GM21526 (cell line): ENCODE measurements at regions not wholly inside any gene's neighbourhood (a gene's known extent, or its start where the extent isn't known, plus 50 kb on each side); places are given as distances from the start of the nearest gene placed in this dataset.
"Not testable (repeated sequence)": the region's sequence is repeated elsewhere in the genome, so short reads cannot be mapped to it uniquely, and the experiment has no call there.

Experiments
- ATAC-seq: cut with Tn5 transposase; IDR thresholded peaks from one replicate; pipeline ENCODE4 v1.9.1; 2021; ENCODE audit warnings: moderate library complexity; ENCODE audit not compliant: unreplicated experiment, low FRiP score

GRCh38 chr7:124179641-124180040 is 146.8 kb upstream of the TMEM229A start:
- no peak for ATAC-seq

- no peak for ATAC-seq
Measured at GRCh38 chr7:124177891-124178290, 145.0 kb upstream of the TMEM229A start.

- ATAC-seq, result not testable (repeated sequence)
Measured at GRCh38 chr7:124171812-124172211, 138.9 kb upstream of the TMEM229A start.

GRCh38 chr7:124171068-124171467 is 138.2 kb upstream of the TMEM229A start:
- no peak for ATAC-seq

GRCh38 chr7:124168616-124169015 is 135.7 kb upstream of the TMEM229A start:
- ATAC-seq, result no peak

- ATAC-seq, result no peak
Measured at GRCh38 chr7:124162667-124163066, 129.8 kb upstream of the TMEM229A start.

GRCh38 chr7:124155432-124156022 is 122.7 kb upstream of the TMEM229A start:
- ATAC-seq, result peak; percentile 70

- ATAC-seq, result peak; percentile 68
Measured at GRCh38 chr7:124152859-124153692, 120.2 kb upstream of the TMEM229A start.

GRCh38 chr7:124137664-124138063 is 104.8 kb upstream of the TMEM229A start:
- ATAC-seq, result no peak

- no peak for ATAC-seq
Measured at GRCh38 chr7:124124201-124124600, 91.3 kb upstream of the TMEM229A start.

GRCh38 chr7:124120911-124121310 is 88.0 kb upstream of the TMEM229A start:
- no peak for ATAC-seq

GRCh38 chr7:124113045-124113444 is 80.2 kb upstream of the TMEM229A start:
- ATAC-seq, result no peak

- no peak for ATAC-seq
Measured at GRCh38 chr7:124106575-124106974, 73.7 kb upstream of the TMEM229A start.

- ATAC-seq, result no peak
Measured at GRCh38 chr7:124101173-124101768, 68.4 kb upstream of the TMEM229A start.

GRCh38 chr7:124100190-124100589 is 67.3 kb upstream of the TMEM229A start:
- no peak for ATAC-seq

GRCh38 chr7:124099585-124099984 is 66.7 kb upstream of the TMEM229A start:
- not testable (repeated sequence) for ATAC-seq

- no peak for ATAC-seq
Measured at GRCh38 chr7:124089621-124090020, 56.8 kb upstream of the TMEM229A start.

GRCh38 chr7:124088590-124088989 is 55.7 kb upstream of the TMEM229A start:
- no peak for ATAC-seq

GRCh38 chr7:124086843-124087242 is 54.0 kb upstream of the TMEM229A start:
- no peak for ATAC-seq

GRCh38 chr7:124085179-124085578 is 52.3 kb upstream of the TMEM229A start:
- ATAC-seq, result no peak

- ATAC-seq, result no peak
Measured at GRCh38 chr7:124084024-124084423, 51.2 kb upstream of the TMEM229A start.
